Ovary (tissue), 7 donors: ENCODE measurements at regions not wholly inside any gene's neighbourhood (a gene's known extent, or its start where the extent isn't known, plus 50 kb on each side); places are given as distances from the start of the nearest gene placed in this dataset.
A peak's percentile ranks its signal among the peaks of the same experiment; 100 is the strongest.

Experiments
- DNase-seq, 5 donors: peaks; one replicate each; pipeline ENCODE4 v3.0.0-alpha.2; 2019 to 2020
- H3K27ac ChIP-seq, 2 donors: fragments of 200-600 bp; one replicate each; pipeline versions ENCODE4 v1.5.1 to v1.8.0; 2019 to 2022
- H3K27me3 ChIP-seq: fragments of 200-600 bp; one replicate; pipeline ENCODE4 v1.8.0; 2022
- H3K36me3 ChIP-seq: fragments of 200-600 bp; sonication (generic); one replicate; pipeline ENCODE4 v1.5.1; 2019
- H3K4me1 ChIP-seq: one replicate; pipeline ENCODE4 v1.8.1; 2013; ENCODE audit warnings: mild to moderate bottlenecking, moderate library complexity; ENCODE audit not compliant: insufficient read depth
- H3K4me3 ChIP-seq: fragments of 200-600 bp; sonication (generic); one replicate; pipeline ENCODE4 v1.5.1; 2017
- H3K9me3 ChIP-seq, 2 donors: fragments of 200-600 bp in 1 of 2; sonication (generic) in 1 of 2; one replicate each; pipeline versions ENCODE4 v1.5.1 to v1.8.1; 2013 to 2019; ENCODE audit warnings: mild to moderate bottlenecking in 1 of 2, moderate library complexity in 1 of 2
- CTCF ChIP-seq, 3 donors: fragments of 450-650 bp in 2 of 3; fragments of 200-600 bp in 1 of 3; IDR thresholded peaks; one replicate each; pipeline versions ENCODE4 v1.5.1 to v1.8.0; 2016 to 2022; ENCODE audit warnings: antibody characterized with exemption in 3 of 3, mild to moderate bottlenecking in 1 of 3
- EP300 ChIP-seq: sonication (generic); formaldehyde crosslinking; IDR thresholded peaks from one replicate; pipeline ENCODE4 v1.6.1; 2017; ENCODE audit warnings: antibody characterized with exemption
- POLR2A ChIP-seq: fragments of 450-650 bp; IDR thresholded peaks from one replicate; pipeline ENCODE4 v1.6.1; 2017; ENCODE audit warnings: antibody characterized with exemption, mild to moderate bottlenecking, moderate library complexity
- WGBS, 3 donors: extraction: QIAGEN DNeasy Blood & Tissue Kit in 1 of 3; methylation state at CpG; one replicate each; pipeline versions ENCODE4 v1.1.5 to v1.1.7; 2013 to 2017; 5-methylcytosine and 5-hydroxymethylcytosine counted together
- intact Hi-C, 4 donors: fragments of 100-400 bp; cut with DNase I; formaldehyde crosslinking; loops; one replicate each; pipeline versions ENCODE4 v1.11.0 to v1.15.1; 2022 to 2023
- donor health status: DM: no; HTN: no; CAD: no; lungs with moderate emphysema.
- donor health status: DM: no; HTN: no; CAD: no.
- donor health status: Bipolar disorder and iron deficiency.
- donor health status: DM: no; HTN: no; CAD: no.
- donor health status: DM: yes; HTN: yes; CAD: no.

GRCh38 chr3:24683090-24683489 is 188.4 kb upstream of the THRB start:
- Histone ChIP-seq H3K27ac (no peak overlapping the region), H3K9me3 (no peaks in the 10 kb centered on the region), H3K4me1 (no peaks in the 10 kb centered on the region), H3K4me3 (no peak overlapping the region), H3K27me3 (no peaks in the 10 kb centered on the region), H3K36me3 (no peaks in the 10 kb centered on the region)
- intact Hi-C loops = loop anchor here (5.0 to 10.0 kb wide), 2 partner anchors 681 to 688 kb away; no protein-coding TSS in a partner anchor
- whole genome bisulfite sequencing, 3 donors = 92 to 94% (median 93%) methylated on average over 5 of the region's 5 CpGs
- no peak for DNase-seq
- TF ChIP-seq CTCF (IDR thresholded peaks at IDR 0.05) = no peak
- TF ChIP-seq POLR2A = no peak
- TF ChIP-seq EP300 = no peak

GRCh38 chr3:24683633-24684384 is 189.2 kb upstream of the THRB start:
- WGBS, 3 donors = 28 to 33% (median 29%) methylated on average over 6 of the region's 6 CpGs
- Histone ChIP-seq H3K27me3 (no peaks in the 10 kb centered on the region), H3K4me1 (no peaks in the 10 kb centered on the region), H3K9me3 (no peaks in the 10 kb centered on the region), H3K4me3 (no peak overlapping the region), H3K27ac (no peak overlapping the region), H3K36me3 (no peaks in the 10 kb centered on the region)
- TF ChIP-seq POLR2A = no peak
- TF ChIP-seq EP300 = no peak
- peak in 2 of 3 donors; percentile 21 to 52 for TF ChIP-seq CTCF (IDR thresholded peaks at IDR 0.05)
- DNase-seq = peak in 1 of 5 donors; percentile 21
- intact Hi-C loops = loop anchor here (5.0 to 10.0 kb wide), 2 partner anchors 682 to 689 kb away; no protein-coding TSS in a partner anchor

GRCh38 chr3:24684506-24685023 is 189.9 kb upstream of the THRB start:
- Histone ChIP-seq H3K27ac (no peak overlapping the region), H3K9me3 (no peaks in the 10 kb centered on the region), H3K4me1 (no peaks in the 10 kb centered on the region), H3K27me3 (no peaks in the 10 kb centered on the region), H3K36me3 (no peaks in the 10 kb centered on the region), H3K4me3 (no peak overlapping the region)
- intact Hi-C loops = loop anchor here (5.0 to 10.0 kb wide), 2 partner anchors 682 to 690 kb away; no protein-coding TSS in a partner anchor
- no peak for DNase-seq
- WGBS, 3 donors = 75 to 85% (median 82%) methylated on average over 6 of the region's 6 CpGs
- TF ChIP-seq CTCF (IDR thresholded peaks at IDR 0.05) (no peak), POLR2A (no peak)

GRCh38 chr3:24686808-24687207 is 192.2 kb upstream of the THRB start:
- TF ChIP-seq EP300 = no peak
- TF ChIP-seq POLR2A = no peak
- TF ChIP-seq CTCF (IDR thresholded peaks at IDR 0.05) = no peak
- intact Hi-C loops = loop anchor here in 3 of 4 donors (10.0 kb wide), 1 partner anchor 692 kb away; no protein-coding TSS in a partner anchor
- Histone ChIP-seq H3K27me3 (no peaks in the 10 kb centered on the region), H3K4me1 (no peaks in the 10 kb centered on the region), H3K36me3 (no peaks in the 10 kb centered on the region), H3K9me3 (no peaks in the 10 kb centered on the region), H3K4me3 (no peak overlapping the region), H3K27ac (no peak overlapping the region)
- DNase-seq = no peak
- 7 to 13% (median 9%) methylated on average over 1 of the region's 1 CpG for WGBS, 3 donors
